ENCODE measurements at regions not wholly inside any gene's neighbourhood (a gene's known extent, or its start where the extent isn't known, plus 50 kb on each side); places are given as distances from the start of the nearest gene placed in this dataset.

- Histone ChIP-seq H3K27ac (no peak overlapping the region), H3K4me1 (peaks cover 0 to 8% (median 0%) of the 10 kb centered on the region in 9 donors), H3K27me3 (peaks cover 0 to 3% (median 0%) of the 10 kb centered on the region in 7 donors), H3K36me3 (no peaks in the 10 kb centered on the region), H3K4me3 (no peak overlapping the region), H3K9me3 (no peaks in the 10 kb centered on the region)
- intact Hi-C loops (cut with DNase I): no loop called here
- no peak for DNase-seq
- no peak for TF ChIP-seq CTCF (IDR thresholded peaks at IDR 0.05)
- 89 to 90% methylated on average over 5 of the region's 5 CpGs for WGBS, 2 donors
- ATAC-seq: no peak
These were observed 114.2 kb upstream of the ATP1A1 start for GRCh38 chr1:116258668-116259419.

GRCh38 chr1:116259663-116260062 lies 113.4 kb upstream of the ATP1A1 start:
- DNase-seq (no peak), ATAC-seq (no peak)
- TF ChIP-seq CTCF (IDR thresholded peaks at IDR 0.05): no peak
- Histone ChIP-seq H3K27me3 (peaks cover 0 to 3% (median 0%) of the 10 kb centered on the region in 7 donors), H3K4me1 (peaks cover 0 to 8% (median 0%) of the 10 kb centered on the region in 9 donors), H3K9me3 (no peaks in the 10 kb centered on the region), H3K27ac (no peak overlapping the region), H3K4me3 (no peak overlapping the region), H3K36me3 (no peaks in the 10 kb centered on the region)
- 60 to 63% methylated on average over 2 of the region's 2 CpGs for WGBS, 2 donors
- intact Hi-C loops (cut with DNase I): no loop called here

GRCh38 chr1:116260115-116260514 lies 112.9 kb upstream of the ATP1A1 start:
- ATAC-seq: no peak
- peaks cover 0 to 7% (median 0%) of the 10 kb centered on the region in 9 donors for H3K4me1 ChIP-seq
- no peaks in the 10 kb centered on the region for H3K36me3 ChIP-seq
- H3K27me3 ChIP-seq: peaks cover 0 to 3% (median 0%) of the 10 kb centered on the region in 7 donors
- H3K9me3 ChIP-seq: no peaks in the 10 kb centered on the region
- no peak overlapping the region for H3K4me3 ChIP-seq
- intact Hi-C loops (cut with DNase I): no loop called here
- DNase-seq: no peak
- no peak overlapping the region for H3K27ac ChIP-seq
- TF ChIP-seq CTCF (IDR thresholded peaks at IDR 0.05): no peak
- 88 to 92% methylated on average over 1 of the region's 1 CpG for WGBS, 2 donors

GRCh38 chr1:116260621-116261020 lies 112.4 kb upstream of the ATP1A1 start:
- H3K27ac ChIP-seq: no peak overlapping the region
- no peaks in the 10 kb centered on the region for H3K9me3 ChIP-seq
- intact Hi-C loops (cut with DNase I): no loop called here
- DNase-seq: no peak
- 54 to 68% methylated on average over 4 of the region's 4 CpGs for WGBS, 2 donors
- peaks cover 0 to 2% (median 0%) of the 10 kb centered on the region in 9 donors for H3K4me1 ChIP-seq
- no peak overlapping the region for H3K4me3 ChIP-seq
- no peak for TF ChIP-seq CTCF (IDR thresholded peaks at IDR 0.05)
- no peak for ATAC-seq
- H3K27me3 ChIP-seq: peaks cover 0 to 3% (median 0%) of the 10 kb centered on the region in 7 donors
- no peaks in the 10 kb centered on the region for H3K36me3 ChIP-seq

Data from heart right ventricle (tissue), 16 donors.